SK-N-SH treated with all-trans-retinoic acid at 6 μM for 48 hours (cell line): ENCODE measurements at regions not wholly inside any gene's neighbourhood (a gene's known extent, or its start where the extent isn't known, plus 50 kb on each side); places are given as distances from the start of the nearest gene placed in this dataset.

Experiments used
- ATAC-seq: fragments of 200-7000 bp; cut with Tn5 transposase; 3 replicates; pipeline ENCODE4 v1.9.1; 2020; ENCODE audit warnings: mild to moderate bottlenecking, moderate library complexity
- ARNTL ChIP-seq: fragments of 450-650 bp; formaldehyde crosslinking; IDR thresholded peaks from 2 replicates; pipeline ENCODE4 v1.5.0; 2020; ENCODE audit warnings: low read depth, mild to moderate bottlenecking, moderate library complexity, borderline replicate concordance
- BACH2 ChIP-seq: fragments of 250-450 bp; sonication (Bioruptor Pico); IDR thresholded peaks from 2 replicates; pipeline ENCODE4 v1.9.0; 2021; ENCODE audit warnings: mild to moderate bottlenecking, borderline replicate concordance
- ESRRG ChIP-seq: fragments of 250-450 bp; sonication (Bioruptor Pico); IDR thresholded peaks from 2 replicates; pipeline ENCODE4 v1.6.1; 2021; ENCODE audit warnings: mild to moderate bottlenecking
- GLIS3 ChIP-seq: fragments of 250-450 bp; sonication (Bioruptor Pico); IDR thresholded peaks from 2 replicates; pipeline ENCODE4 v1.5.0; 2020; ENCODE audit warnings: mild to moderate bottlenecking, moderate library complexity
- ISL1 ChIP-seq: fragments of 250-450 bp; sonication (Bioruptor Pico); IDR thresholded peaks from 2 replicates; pipeline ENCODE4 v2.1.2; 2022; ENCODE audit warnings: mild to moderate bottlenecking, moderate library complexity
- OSR1 ChIP-seq: fragments of 250-450 bp; sonication (Bioruptor Pico); IDR thresholded peaks from 2 replicates; pipeline ENCODE4 v1.8.0; 2022; ENCODE audit warnings: moderate library complexity, mild to moderate bottlenecking, inconsistent platforms
- PPARA ChIP-seq: fragments of 250-450 bp; sonication (Bioruptor Pico); IDR thresholded peaks from 2 replicates; pipeline ENCODE4 v1.5.0; 2020; ENCODE audit warnings: mild to moderate bottlenecking, borderline replicate concordance
- SNAI2 ChIP-seq: fragments of 250-450 bp; sonication (Bioruptor Pico); IDR thresholded peaks from 2 replicates; pipeline ENCODE4 v1.5.0; 2020; ENCODE audit warnings: mild to moderate bottlenecking, moderate library complexity
- TCF4 ChIP-seq: fragments of 250-450 bp; sonication (Bioruptor Pico); IDR thresholded peaks from 2 replicates; pipeline ENCODE4 v1.8.0; 2021; ENCODE audit warnings: mild to moderate bottlenecking, moderate library complexity, borderline replicate concordance
- ZC3H10 ChIP-seq: fragments of 250-450 bp; sonication (Bioruptor Pico); IDR thresholded peaks from 2 replicates; pipeline ENCODE4 v1.5.1; 2021; ENCODE audit warnings: mild to moderate bottlenecking, moderate library complexity
- ZFP3 ChIP-seq: fragments of 250-450 bp; sonication (Bioruptor Pico); IDR thresholded peaks from 2 replicates; pipeline ENCODE4 v1.5.0; 2020; ENCODE audit warnings: mild to moderate bottlenecking, moderate library complexity
- ZFP30 ChIP-seq: fragments of 450-650 bp; formaldehyde crosslinking; IDR thresholded peaks from 2 replicates; pipeline ENCODE4 v1.5.0; 2022; ENCODE audit warnings: mild to moderate bottlenecking, moderate library complexity
- ZNF565 ChIP-seq: fragments of 450-650 bp; formaldehyde crosslinking; conservative IDR thresholded peaks from 2 replicates; pipeline ENCODE4 v1.5.0; 2020; ENCODE audit warnings: low read depth, mild to moderate bottlenecking, moderate library complexity
- ZNF70 ChIP-seq: fragments of 450-650 bp; formaldehyde crosslinking; IDR thresholded peaks from 2 replicates; pipeline ENCODE4 v1.5.0; 2020; ENCODE audit warnings: mild to moderate bottlenecking, moderate library complexity
- ZNF8 ChIP-seq: fragments of 450-650 bp; formaldehyde crosslinking; IDR thresholded peaks from 2 replicates; pipeline ENCODE4 v1.5.0; 2020; ENCODE audit warnings: mild to moderate bottlenecking, moderate library complexity
- TF ChIP-seq, protein P1 (sequence below): fragments of 250-450 bp; sonication (Bioruptor Pico); IDR thresholded peaks from 2 replicates; pipeline ENCODE4 v1.5.1; 2020; ENCODE audit warnings: low read depth, mild to moderate bottlenecking, moderate library complexity
- TF ChIP-seq, protein P2 (sequence below): fragments of 250-450 bp; sonication (Bioruptor Pico); IDR thresholded peaks from 2 replicates; pipeline ENCODE4 v1.5.1; 2021; ENCODE audit warnings: mild to moderate bottlenecking, moderate library complexity
- TF ChIP-seq, protein P3 (sequence below): fragments of 250-450 bp; sonication (Bioruptor Pico); IDR thresholded peaks from 2 replicates; pipeline ENCODE4 v1.5.0; 2020; ENCODE audit warnings: mild to moderate bottlenecking, moderate library complexity

DNA sequence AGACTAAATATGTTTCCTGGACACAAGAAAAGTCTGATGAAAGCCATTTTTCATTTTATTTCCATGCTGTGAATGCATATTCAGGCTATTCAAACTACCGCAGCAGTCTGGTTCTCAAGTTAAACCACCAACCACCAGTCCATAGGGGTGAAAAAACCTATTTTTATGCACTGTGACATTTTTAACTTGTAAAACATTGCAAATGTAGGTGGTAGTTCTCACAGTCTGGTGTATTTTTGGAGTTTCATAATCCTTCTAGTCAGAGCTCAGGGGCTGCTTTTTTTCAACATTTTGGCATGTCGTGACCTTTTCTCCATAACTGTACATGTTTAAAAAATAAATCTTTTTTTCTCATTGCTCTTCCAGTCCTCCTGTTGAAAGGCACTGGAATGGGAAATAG is 907.6 kb upstream of the ADGRL2 start:
- TF ChIP-seq ZFP30: no peak
- no peak for TF ChIP-seq ZC3H10 (CRISPR knock-in tag)
- TF ChIP-seq, protein P1, sequence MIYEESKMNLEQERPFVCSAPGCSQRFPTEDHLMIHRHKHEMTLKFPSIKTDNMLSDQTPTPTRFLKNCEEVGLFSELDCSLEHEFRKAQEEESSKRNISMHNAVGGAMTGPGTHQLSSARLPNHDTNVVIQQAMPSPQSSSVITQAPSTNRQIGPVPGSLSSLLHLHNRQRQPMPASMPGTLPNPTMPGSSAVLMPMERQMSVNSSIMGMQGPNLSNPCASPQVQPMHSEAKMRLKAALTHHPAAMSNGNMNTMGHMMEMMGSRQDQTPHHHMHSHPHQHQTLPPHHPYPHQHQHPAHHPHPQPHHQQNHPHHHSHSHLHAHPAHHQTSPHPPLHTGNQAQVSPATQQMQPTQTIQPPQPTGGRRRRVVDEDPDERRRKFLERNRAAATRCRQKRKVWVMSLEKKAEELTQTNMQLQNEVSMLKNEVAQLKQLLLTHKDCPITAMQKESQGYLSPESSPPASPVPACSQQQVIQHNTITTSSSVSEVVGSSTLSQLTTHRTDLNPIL (CRISPR knock-in tag): no peak
- TF ChIP-seq OSR1 (CRISPR knock-in tag): no peak
- no peak for TF ChIP-seq SNAI2 (CRISPR knock-in tag)
- no peak for TF ChIP-seq GLIS3
- TF ChIP-seq, all 23 proteins: peak for 0
- no peak for ATAC-seq

DNA sequence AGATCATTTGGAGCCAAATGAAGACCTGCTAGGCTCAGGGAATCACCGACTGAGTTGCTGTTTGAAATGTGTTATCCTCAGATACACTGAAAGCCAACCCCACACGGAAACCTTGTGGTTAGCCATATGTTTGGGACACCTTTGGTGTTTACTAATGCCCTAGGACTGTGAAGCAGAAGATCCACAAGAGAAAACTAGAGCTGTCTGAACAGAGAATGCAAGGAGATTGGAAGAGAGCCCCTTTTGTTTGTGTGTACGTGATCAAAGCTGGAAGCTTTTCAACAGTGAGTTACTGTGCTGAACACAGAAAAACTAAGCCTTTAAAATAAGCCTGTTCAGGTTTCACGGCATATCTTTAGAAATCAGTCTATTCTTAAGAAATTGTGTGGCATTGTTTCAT is 908.2 kb upstream of the ADGRL2 start:
- TF ChIP-seq ISL1 (no peak), SNAI2 (CRISPR knock-in tag) (no peak), ZNF8 (CRISPR knock-in tag) (no peak), ZFP3 (CRISPR knock-in tag) (no peak), BACH2 (CRISPR knock-in tag) (no peak), PPARA (CRISPR knock-in tag) (no peak)
- TF ChIP-seq, protein P2, sequence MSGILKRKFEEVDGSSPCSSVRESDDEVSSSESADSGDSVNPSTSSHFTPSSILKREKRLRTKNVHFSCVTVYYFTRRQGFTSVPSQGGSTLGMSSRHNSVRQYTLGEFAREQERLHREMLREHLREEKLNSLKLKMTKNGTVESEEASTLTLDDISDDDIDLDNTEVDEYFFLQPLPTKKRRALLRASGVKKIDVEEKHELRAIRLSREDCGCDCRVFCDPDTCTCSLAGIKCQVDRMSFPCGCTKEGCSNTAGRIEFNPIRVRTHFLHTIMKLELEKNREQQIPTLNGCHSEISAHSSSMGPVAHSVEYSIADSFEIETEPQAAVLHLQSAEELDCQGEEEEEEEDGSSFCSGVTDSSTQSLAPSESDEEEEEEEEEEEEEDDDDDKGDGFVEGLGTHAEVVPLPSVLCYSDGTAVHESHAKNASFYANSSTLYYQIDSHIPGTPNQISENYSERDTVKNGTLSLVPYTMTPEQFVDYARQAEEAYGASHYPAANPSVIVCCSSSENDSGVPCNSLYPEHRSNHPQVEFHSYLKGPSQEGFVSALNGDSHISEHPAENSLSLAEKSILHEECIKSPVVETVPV (CRISPR knock-in tag): no peak
- no peak for ATAC-seq

DNA sequence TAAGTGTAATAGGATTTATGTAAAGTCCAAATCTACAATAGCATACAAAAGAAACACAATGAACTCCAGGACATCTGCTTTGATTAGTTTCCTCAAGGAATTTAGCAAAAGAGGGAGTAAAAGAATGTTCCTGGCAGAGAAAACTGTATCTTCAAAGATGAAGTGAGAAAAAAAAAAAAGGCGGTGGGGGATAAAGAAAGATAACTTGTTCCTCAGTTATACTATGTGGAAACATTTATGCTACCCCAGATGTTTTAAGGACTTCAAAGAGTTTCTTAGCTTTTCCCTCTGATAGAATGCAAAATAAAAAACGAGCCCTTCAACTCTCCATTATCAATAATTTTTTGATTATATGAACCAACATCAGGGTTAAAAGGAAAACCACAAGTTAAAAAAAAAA is 908.9 kb upstream of the ADGRL2 start:
- TF ChIP-seq, protein P1 (CRISPR knock-in tag): no peak
- TF ChIP-seq ZFP30: no peak
- no peak for TF ChIP-seq ZC3H10 (CRISPR knock-in tag)
- no peak for TF ChIP-seq ESRRG (CRISPR knock-in tag)
- no peak for TF ChIP-seq SNAI2 (CRISPR knock-in tag)
- no peak for TF ChIP-seq ARNTL (CRISPR knock-in tag)
- no peak for TF ChIP-seq ZFP3 (CRISPR knock-in tag)
- TF ChIP-seq, protein P3, sequence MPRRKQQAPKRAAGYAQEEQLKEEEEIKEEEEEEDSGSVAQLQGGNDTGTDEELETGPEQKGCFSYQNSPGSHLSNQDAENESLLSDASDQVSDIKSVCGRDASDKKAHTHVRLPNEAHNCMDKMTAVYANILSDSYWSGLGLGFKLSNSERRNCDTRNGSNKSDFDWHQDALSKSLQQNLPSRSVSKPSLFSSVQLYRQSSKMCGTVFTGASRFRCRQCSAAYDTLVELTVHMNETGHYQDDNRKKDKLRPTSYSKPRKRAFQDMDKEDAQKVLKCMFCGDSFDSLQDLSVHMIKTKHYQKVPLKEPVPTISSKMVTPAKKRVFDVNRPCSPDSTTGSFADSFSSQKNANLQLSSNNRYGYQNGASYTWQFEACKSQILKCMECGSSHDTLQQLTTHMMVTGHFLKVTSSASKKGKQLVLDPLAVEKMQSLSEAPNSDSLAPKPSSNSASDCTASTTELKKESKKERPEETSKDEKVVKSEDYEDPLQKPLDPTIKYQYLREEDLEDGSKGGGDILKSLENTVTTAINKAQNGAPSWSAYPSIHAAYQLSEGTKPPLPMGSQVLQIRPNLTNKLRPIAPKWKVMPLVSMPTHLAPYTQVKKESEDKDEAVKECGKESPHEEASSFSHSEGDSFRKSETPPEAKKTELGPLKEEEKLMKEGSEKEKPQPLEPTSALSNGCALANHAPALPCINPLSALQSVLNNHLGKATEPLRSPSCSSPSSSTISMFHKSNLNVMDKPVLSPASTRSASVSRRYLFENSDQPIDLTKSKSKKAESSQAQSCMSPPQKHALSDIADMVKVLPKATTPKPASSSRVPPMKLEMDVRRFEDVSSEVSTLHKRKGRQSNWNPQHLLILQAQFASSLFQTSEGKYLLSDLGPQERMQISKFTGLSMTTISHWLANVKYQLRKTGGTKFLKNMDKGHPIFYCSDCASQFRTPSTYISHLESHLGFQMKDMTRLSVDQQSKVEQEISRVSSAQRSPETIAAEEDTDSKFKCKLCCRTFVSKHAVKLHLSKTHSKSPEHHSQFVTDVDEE: no peak
- TF ChIP-seq, protein P2 (CRISPR knock-in tag): no peak
- no peak for TF ChIP-seq BACH2 (CRISPR knock-in tag)
- no peak for TF ChIP-seq ISL1
- ATAC-seq: no peak

DNA sequence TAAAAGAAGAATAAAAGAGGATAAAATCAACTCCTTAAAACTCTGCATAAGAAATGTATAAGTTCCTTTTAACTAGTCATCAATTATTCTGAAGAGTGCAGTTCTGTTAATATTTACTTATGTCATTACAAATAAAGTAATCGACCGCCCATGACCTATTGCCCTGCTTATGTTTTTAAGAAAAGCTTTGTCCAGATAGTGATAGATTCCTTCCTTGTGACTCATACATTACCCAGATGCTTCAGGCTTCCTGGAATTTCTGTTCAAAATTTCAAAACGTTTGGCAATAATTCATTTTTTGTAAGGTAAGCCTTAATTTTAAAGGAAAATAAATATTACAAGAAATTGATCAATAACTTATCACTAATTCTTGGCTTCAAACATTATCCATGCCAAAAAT is 918.2 kb upstream of the ADGRL2 start:
- ATAC-seq: no peak; the same call in 2 of the 3 replicates
- TF ChIP-seq ISL1: peak; percentile 82
- no peak for TF ChIP-seq ZFP30
- TF ChIP-seq, all 23 proteins: peak for 1

DNA sequence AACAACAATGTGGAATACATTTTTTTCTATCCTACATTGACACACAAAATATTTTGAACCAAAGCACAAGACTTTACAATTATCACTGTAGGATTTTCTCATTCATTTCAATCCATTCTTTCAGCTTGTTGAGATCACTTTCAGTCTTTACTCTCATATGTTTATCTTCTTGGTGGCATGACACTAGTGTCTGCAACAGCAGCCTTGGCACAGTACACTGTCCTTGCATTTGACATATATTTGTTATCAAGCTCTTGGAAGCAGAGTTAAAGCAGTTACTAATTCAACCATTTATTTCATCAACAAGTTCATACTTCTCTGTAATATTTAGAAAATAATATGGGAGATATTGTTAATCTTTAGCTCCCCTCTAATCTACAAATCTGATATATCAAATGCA is 922.4 kb upstream of the ADGRL2 start:
- ATAC-seq: no peak
- TF ChIP-seq ZFP30: no peak
- no peak for TF ChIP-seq ZFP3 (CRISPR knock-in tag)
- TF ChIP-seq ZNF565 (CRISPR knock-in tag): no peak
- TF ChIP-seq GLIS3: no peak
- no peak for TF ChIP-seq ZNF70 (CRISPR knock-in tag)
- no peak for TF ChIP-seq ESRRG (CRISPR knock-in tag)
- no peak for TF ChIP-seq TCF4
- TF ChIP-seq, protein P3: no peak
- no peak for TF ChIP-seq BACH2 (CRISPR knock-in tag)
- TF ChIP-seq ZC3H10 (CRISPR knock-in tag): no peak
- TF ChIP-seq, protein P1 (CRISPR knock-in tag): no peak
- no peak for TF ChIP-seq PPARA (CRISPR knock-in tag)
- TF ChIP-seq, protein P2 (CRISPR knock-in tag): no peak
- TF ChIP-seq ZNF8 (CRISPR knock-in tag): no peak
- no peak for TF ChIP-seq ISL1
